ENCODE measurements at regions not wholly inside any gene's neighbourhood (a gene's known extent, or its start where the extent isn't known, plus 50 kb on each side); places are given as distances from the start of the nearest gene placed in this dataset.

DNA sequence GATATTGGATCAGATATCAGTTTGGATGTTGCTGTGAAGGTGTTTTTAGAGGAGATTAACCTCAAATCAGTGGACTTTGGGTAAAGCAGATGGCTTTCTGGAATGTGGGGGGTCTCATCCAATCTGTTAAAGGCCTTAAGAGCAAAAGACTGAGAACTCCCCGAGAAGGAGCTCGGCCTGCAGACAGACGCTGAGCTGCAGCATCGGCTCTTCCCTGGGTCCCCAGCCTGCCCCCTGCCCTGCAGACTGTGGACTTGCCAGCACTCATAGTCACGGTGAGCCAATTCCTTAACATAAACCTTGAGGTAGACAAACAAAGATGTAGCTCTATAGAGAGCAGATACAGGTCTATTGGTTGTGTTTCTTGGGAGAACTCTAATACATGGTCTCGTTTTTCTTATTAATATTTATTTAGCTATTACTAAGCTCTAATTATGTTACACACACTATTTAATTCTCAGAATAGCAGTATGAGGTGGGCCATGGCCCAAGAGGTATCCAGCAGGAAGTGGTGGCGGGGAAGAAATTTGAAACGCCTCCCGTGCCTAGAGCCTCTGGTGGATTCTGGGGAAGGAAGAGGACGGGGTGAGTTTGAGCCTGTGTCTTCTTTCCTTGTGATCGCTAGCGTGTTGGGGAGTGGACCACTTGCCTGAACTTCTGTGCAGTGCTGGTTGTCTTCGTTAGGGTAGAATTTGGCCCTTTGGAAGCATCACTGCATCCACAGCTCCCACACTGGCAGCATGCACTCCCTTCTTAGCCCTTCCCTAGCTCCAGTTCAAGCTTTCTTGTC, 305.3 kb downstream of the TEX29 start:
- no peaks in the 10 kb centered on the region for H3K27me3 ChIP-seq (ENCODE audit: insufficient read depth, low read length)
- peaks cover 3% of the 10 kb centered on the region for H3K9me3 ChIP-seq (ENCODE audit: insufficient read depth, low read depth, low read length)
- Mint-ChIP-seq H3K27ac (ENCODE audit: unreplicated experiment) (no peak overlapping the region), H3K9me3 (ENCODE audit: unreplicated experiment) (peaks cover 2% of the 10 kb centered on the region), H3K4me1 (ENCODE audit: low read depth, unreplicated experiment) (no peaks in the 10 kb centered on the region), H3K36me3 (ENCODE audit: low read depth, unreplicated experiment) (no peaks in the 10 kb centered on the region), H3K4me3 (ENCODE audit: unreplicated experiment) (no peak overlapping the region), H3K27me3 (ENCODE audit: low read depth, unreplicated experiment) (peaks cover 57% of the 10 kb centered on the region)
- no peak overlapping the region for H3K27ac ChIP-seq (ENCODE audit: low read depth, low read length)
- no peaks in the 10 kb centered on the region for H4K20me1 ChIP-seq (ENCODE audit: insufficient read depth, low read length)
- H3K4me1 ChIP-seq (ENCODE audit: insufficient read depth, low read length): no peaks in the 10 kb centered on the region
- no peak overlapping the region for H3K4me2 ChIP-seq (ENCODE audit: low read length)
- no peaks in the 10 kb centered on the region for H3K79me2 ChIP-seq (ENCODE audit: insufficient read depth, low read length)
- no peak for DNase-seq (ENCODE audit: low read depth)
- H3K9ac ChIP-seq (ENCODE audit: low read length): no peak overlapping the region
- H3K4me3 ChIP-seq (ENCODE audit: insufficient read depth, low read depth, low read length): no peak overlapping the region
- H3K36me3 ChIP-seq (ENCODE audit: insufficient read depth, low read length): no peaks in the 10 kb centered on the region
- FAIRE-seq: no peak
- no peak for TF ChIP-seq EZH2 (IDR thresholded peaks at IDR 0.05; ENCODE audit: insufficient read depth, low read length)
- no peak overlapping the region for H2AFZ ChIP-seq (ENCODE audit: low read depth, low read length)

GRCh38 chr13:111626371-111627305, 306.2 kb downstream of the TEX29 start:
- no peak for TF ChIP-seq EZH2 (IDR thresholded peaks at IDR 0.05; ENCODE audit: insufficient read depth, low read length)
- TF ChIP-seq CTCF (IDR thresholded peaks at IDR 0.05; ENCODE audit: insufficient read depth, low read depth, low read length): no peak
- H3K4me1 ChIP-seq (ENCODE audit: insufficient read depth, low read length): no peaks in the 10 kb centered on the region
- no peak overlapping the region for H3K4me3 ChIP-seq (ENCODE audit: insufficient read depth, low read depth, low read length)
- no peaks in the 10 kb centered on the region for H4K20me1 ChIP-seq (ENCODE audit: insufficient read depth, low read length)
- Mint-ChIP-seq H3K36me3 (ENCODE audit: low read depth, unreplicated experiment) (no peaks in the 10 kb centered on the region), H3K4me3 (ENCODE audit: unreplicated experiment) (no peak overlapping the region), H3K4me1 (ENCODE audit: low read depth, unreplicated experiment) (no peaks in the 10 kb centered on the region), H3K27ac (ENCODE audit: unreplicated experiment) (no peak overlapping the region), H3K27me3 (ENCODE audit: low read depth, unreplicated experiment) (peaks cover 57% of the 10 kb centered on the region), H3K9me3 (ENCODE audit: unreplicated experiment) (peaks cover 2% of the 10 kb centered on the region)
- H2AFZ ChIP-seq (ENCODE audit: low read depth, low read length): no peak overlapping the region
- no peak overlapping the region for H3K27ac ChIP-seq (ENCODE audit: low read depth, low read length)
- H3K36me3 ChIP-seq (ENCODE audit: insufficient read depth, low read length): no peaks in the 10 kb centered on the region
- H3K4me2 ChIP-seq (ENCODE audit: low read length): no peak overlapping the region
- no peaks in the 10 kb centered on the region for H3K79me2 ChIP-seq (ENCODE audit: insufficient read depth, low read length)
- DNase-seq (ENCODE audit: low read depth) (no peak), FAIRE-seq (no peak)
- no peaks in the 10 kb centered on the region for H3K27me3 ChIP-seq (ENCODE audit: insufficient read depth, low read length)
- no peak overlapping the region for H3K9ac ChIP-seq (ENCODE audit: low read length)
- H3K9me3 ChIP-seq (ENCODE audit: insufficient read depth, low read depth, low read length): peaks cover 3% of the 10 kb centered on the region

DNA sequence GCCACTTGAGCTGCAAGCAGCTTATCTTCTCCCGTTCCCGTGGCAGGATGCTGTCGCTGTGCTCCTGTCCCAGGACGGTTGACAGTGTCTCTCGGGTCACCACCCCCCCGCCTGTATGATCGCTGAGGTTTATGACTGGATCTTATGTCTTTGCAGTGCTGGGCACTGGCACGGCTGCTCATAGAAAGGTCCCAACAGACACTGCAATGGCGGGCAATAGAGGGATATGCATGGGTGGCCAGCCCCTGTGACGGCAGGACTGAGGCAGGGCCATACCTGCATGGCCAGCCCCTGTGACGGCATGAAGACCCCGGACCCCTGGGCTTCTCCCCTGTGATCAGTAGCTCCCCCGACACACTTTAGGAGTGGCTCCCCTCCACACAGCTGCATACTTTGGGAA, 307.2 kb downstream of the TEX29 start:
- H4K20me1 ChIP-seq (ENCODE audit: insufficient read depth, low read length): no peaks in the 10 kb centered on the region
- FAIRE-seq (no peak), DNase-seq (ENCODE audit: low read depth) (no peak)
- no peak overlapping the region for H2AFZ ChIP-seq (ENCODE audit: low read depth, low read length)
- no peak overlapping the region for H3K27ac Mint-ChIP-seq (ENCODE audit: unreplicated experiment)
- H3K4me3 Mint-ChIP-seq (ENCODE audit: unreplicated experiment): no peak overlapping the region
- H3K4me2 ChIP-seq (ENCODE audit: low read length): no peak overlapping the region
- no peaks in the 10 kb centered on the region for H3K79me2 ChIP-seq (ENCODE audit: insufficient read depth, low read length)
- peaks cover 2% of the 10 kb centered on the region for H3K9me3 Mint-ChIP-seq (ENCODE audit: unreplicated experiment)
- H3K9ac ChIP-seq (ENCODE audit: low read length): no peak overlapping the region
- no peaks in the 10 kb centered on the region for H3K36me3 ChIP-seq (ENCODE audit: insufficient read depth, low read length)
- H3K4me3 ChIP-seq (ENCODE audit: insufficient read depth, low read depth, low read length): no peak overlapping the region
- H3K4me1 ChIP-seq (ENCODE audit: insufficient read depth, low read length): no peaks in the 10 kb centered on the region
- no peak overlapping the region for H3K27ac ChIP-seq (ENCODE audit: low read depth, low read length)
- H3K4me1 Mint-ChIP-seq (ENCODE audit: low read depth, unreplicated experiment): no peaks in the 10 kb centered on the region
- peaks cover 3% of the 10 kb centered on the region for H3K9me3 ChIP-seq (ENCODE audit: insufficient read depth, low read depth, low read length)
- H3K27me3 Mint-ChIP-seq (ENCODE audit: low read depth, unreplicated experiment): peaks cover 57% of the 10 kb centered on the region
- no peak for TF ChIP-seq CTCF (IDR thresholded peaks at IDR 0.05; ENCODE audit: insufficient read depth, low read depth, low read length)
- no peak for TF ChIP-seq EZH2 (IDR thresholded peaks at IDR 0.05; ENCODE audit: insufficient read depth, low read length)
- H3K36me3 Mint-ChIP-seq (ENCODE audit: low read depth, unreplicated experiment): no peaks in the 10 kb centered on the region
- no peaks in the 10 kb centered on the region for H3K27me3 ChIP-seq (ENCODE audit: insufficient read depth, low read length)
